GM06990 (cell line): ENCODE measurements at regions not wholly inside any gene's neighbourhood (a gene's known extent, or its start where the extent isn't known, plus 50 kb on each side); places are given as distances from the start of the nearest gene placed in this dataset.

Source experiments
- DNase-seq: peaks from one replicate; pipeline ENCODE4 v3.0.0-alpha.2; 2011; ENCODE audit not compliant: insufficient read length; ENCODE audit errors: extremely low read depth
- H3K27me3 ChIP-seq: replicated peaks from 2 replicates; pipeline ENCODE4 v1.6.0; 2011; ENCODE audit warnings: low read length; ENCODE audit not compliant: control insufficient read depth, insufficient read depth
- H3K36me3 ChIP-seq: 2 replicates; pipeline ENCODE4 v1.5.1; 2011; ENCODE audit warnings: low read length; ENCODE audit not compliant: control insufficient read depth, insufficient read depth
- H3K4me3 ChIP-seq: replicated peaks from 2 replicates; pipeline ENCODE4 v1.5.1; 2011; ENCODE audit warnings: low read depth, mild to moderate bottlenecking, control low read depth, low read length
- CTCF ChIP-seq: IDR thresholded peaks from 2 replicates; pipeline ENCODE4 v1.5.1; 2011; ENCODE audit warnings: low read length, control low read depth, mild to moderate bottlenecking, inconsistent platforms; ENCODE audit not compliant: insufficient read depth, poor library complexity, severe bottlenecking

GRCh38 chr6:154682633-154683125 lies 50.5 kb upstream of the SCAF8 start:
- H3K27me3 ChIP-seq: no peaks in the 10 kb centered on the region
- TF ChIP-seq CTCF: no peak
- H3K36me3 ChIP-seq: no peaks in the 10 kb centered on the region
- DNase-seq: no peak
- H3K4me3 ChIP-seq: no peak overlapping the region
